DND-41 (cell line): ENCODE measurements at regions not wholly inside any gene's neighbourhood (a gene's known extent, or its start where the extent isn't known, plus 50 kb on each side); places are given as distances from the start of the nearest gene placed in this dataset.

ENCODE experiments used
- EZH2 ChIP-seq: IDR thresholded peaks from 3 replicates; pipeline ENCODE4 v1.6.1; 2012; ENCODE audit warnings: borderline replicate concordance, low read depth, mild to moderate bottlenecking, moderate library complexity, low read length, inconsistent platforms; ENCODE audit not compliant: severe bottlenecking
- TF ChIP-seq, protein P1 (sequence below): IDR thresholded peaks from 2 replicates; pipeline ENCODE4 v1.5.1; 2012; ENCODE audit warnings: borderline replicate concordance, low read length, moderate library complexity, mild to moderate bottlenecking; ENCODE audit not compliant: poor library complexity, severe bottlenecking; ENCODE audit errors: extremely low read depth

DNA sequence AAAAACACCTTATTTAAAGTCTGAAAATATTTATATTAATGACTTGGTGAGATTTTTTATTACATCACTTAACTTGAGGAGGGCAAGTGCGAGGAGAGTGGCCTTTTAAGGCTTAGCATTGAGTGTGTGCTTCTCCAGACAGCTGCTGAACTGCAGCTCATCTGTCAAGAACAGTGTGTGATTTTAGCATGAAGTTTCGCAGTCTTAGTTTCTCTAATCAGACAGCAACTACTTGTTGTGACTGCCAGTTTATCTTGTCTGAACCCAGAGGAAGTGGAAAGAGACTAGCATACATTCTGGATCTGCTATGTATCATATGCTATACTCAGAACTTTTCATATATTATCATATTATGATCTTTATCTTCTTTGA is 291.7 kb upstream of the ROPN1 start:
- TF ChIP-seq EZH2, result no peak
- TF ChIP-seq, protein P1, sequence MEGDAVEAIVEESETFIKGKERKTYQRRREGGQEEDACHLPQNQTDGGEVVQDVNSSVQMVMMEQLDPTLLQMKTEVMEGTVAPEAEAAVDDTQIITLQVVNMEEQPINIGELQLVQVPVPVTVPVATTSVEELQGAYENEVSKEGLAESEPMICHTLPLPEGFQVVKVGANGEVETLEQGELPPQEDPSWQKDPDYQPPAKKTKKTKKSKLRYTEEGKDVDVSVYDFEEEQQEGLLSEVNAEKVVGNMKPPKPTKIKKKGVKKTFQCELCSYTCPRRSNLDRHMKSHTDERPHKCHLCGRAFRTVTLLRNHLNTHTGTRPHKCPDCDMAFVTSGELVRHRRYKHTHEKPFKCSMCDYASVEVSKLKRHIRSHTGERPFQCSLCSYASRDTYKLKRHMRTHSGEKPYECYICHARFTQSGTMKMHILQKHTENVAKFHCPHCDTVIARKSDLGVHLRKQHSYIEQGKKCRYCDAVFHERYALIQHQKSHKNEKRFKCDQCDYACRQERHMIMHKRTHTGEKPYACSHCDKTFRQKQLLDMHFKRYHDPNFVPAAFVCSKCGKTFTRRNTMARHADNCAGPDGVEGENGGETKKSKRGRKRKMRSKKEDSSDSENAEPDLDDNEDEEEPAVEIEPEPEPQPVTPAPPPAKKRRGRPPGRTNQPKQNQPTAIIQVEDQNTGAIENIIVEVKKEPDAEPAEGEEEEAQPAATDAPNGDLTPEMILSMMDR, result no peak
